Activated CD4-positive, alpha-beta T cell treated with anti-CD3 and anti-CD28 coated beads for 36 hours (primary cell): ENCODE measurements at regions not wholly inside any gene's neighbourhood (a gene's known extent, or its start where the extent isn't known, plus 50 kb on each side); places are given as distances from the start of the nearest gene placed in this dataset.

Source experiments
- ATAC-seq: fragments of 200-7000 bp; cut with Tn5 transposase; one replicate; pipeline ENCODE4 v1.10.0; 2021; ENCODE audit warnings: mild to moderate bottlenecking, moderate library complexity
- CTCF ChIA-PET: fragments of 350-600 bp; sonication (Branson Sonifier 250); formaldehyde crosslinking; loops from one replicate; lab custom pipeline; 2021; ENCODE audit warnings: antibody characterized with exemption; lab: Charles Lee
- POLR2A ChIA-PET: fragments of 350-600 bp; sonication (Branson Sonifier 250); formaldehyde crosslinking; loops from one replicate; lab custom pipeline; 2021; ENCODE audit warnings: antibody characterized with exemption, inconsistent platforms; lab: Charles Lee
- DNase-seq: peaks from one replicate; pipeline ENCODE4 v3.0.0-alpha.2; 2020
- H3K27ac Mint-ChIP-seq: one replicate; pipeline ENCODE4 v1.8.0; 2021; ENCODE audit warnings: mixed read lengths
- H3K27me3 Mint-ChIP-seq: one replicate; pipeline ENCODE4 v1.8.0; 2021; ENCODE audit warnings: mixed read lengths
- H3K36me3 Mint-ChIP-seq: one replicate; pipeline ENCODE4 v1.8.0; 2021; ENCODE audit warnings: low read depth, mixed read lengths
- H3K4me1 Mint-ChIP-seq: one replicate; pipeline ENCODE4 v1.8.0; 2021; ENCODE audit warnings: mixed read lengths
- H3K4me3 Mint-ChIP-seq: one replicate; pipeline ENCODE4 v1.8.0; 2021; ENCODE audit warnings: mild to moderate bottlenecking, moderate library complexity, mixed read lengths
- H3K9me3 Mint-ChIP-seq: one replicate; pipeline ENCODE4 v1.8.0; 2021; ENCODE audit warnings: low read depth, mixed read lengths
- intact Hi-C, 2 experiments: fragments of 100-400 bp; cut with DNase I in 1 of 2; cut with micrococcal nuclease in 1 of 2; formaldehyde crosslinking; loops; one replicate each; pipeline versions ENCODE4 v1.14.2 to v1.15.1; 2022 to 2024; cut with DNase I, micrococcal nuclease

DNA sequence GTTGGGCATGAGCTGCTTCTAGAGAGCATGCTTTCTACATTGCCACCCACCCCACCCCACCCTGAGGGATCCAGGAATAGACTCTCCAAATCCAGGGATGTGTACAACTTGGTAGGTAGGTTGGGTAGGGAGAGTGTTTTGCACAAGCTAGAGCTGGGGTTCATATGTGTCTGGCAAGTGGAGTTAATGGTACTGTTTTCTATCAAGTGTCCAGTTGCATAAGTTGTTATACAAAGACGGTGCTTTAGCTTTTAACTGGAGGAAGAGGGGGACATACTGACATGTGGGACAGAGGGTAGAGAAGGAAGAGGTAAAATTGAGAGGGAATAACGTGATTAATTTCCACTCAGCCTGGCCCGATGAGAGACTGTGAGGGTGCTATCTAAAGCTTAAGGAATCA lies 51.0 kb upstream of the TNC start:
- no peak for ATAC-seq
- ChIA-PET CTCF (interaction anchor here (0.6 to 0.9 kb wide), 3 partner anchors 13 to 457 kb away, joined by 3 to 6 read pairs (median 3); no protein-coding TSS in a partner anchor), POLR2A (no interaction called here)
- no peak overlapping the region for H3K27ac Mint-ChIP-seq
- no peaks in the 10 kb centered on the region for H3K36me3 Mint-ChIP-seq
- no peak overlapping the region for H3K4me3 Mint-ChIP-seq
- DNase-seq: no peak
- intact Hi-C loops: no loop called here
- H3K4me1 Mint-ChIP-seq: no peaks in the 10 kb centered on the region
- no peaks in the 10 kb centered on the region for H3K9me3 Mint-ChIP-seq
- H3K27me3 Mint-ChIP-seq: peaks cover 12% of the 10 kb centered on the region

DNA sequence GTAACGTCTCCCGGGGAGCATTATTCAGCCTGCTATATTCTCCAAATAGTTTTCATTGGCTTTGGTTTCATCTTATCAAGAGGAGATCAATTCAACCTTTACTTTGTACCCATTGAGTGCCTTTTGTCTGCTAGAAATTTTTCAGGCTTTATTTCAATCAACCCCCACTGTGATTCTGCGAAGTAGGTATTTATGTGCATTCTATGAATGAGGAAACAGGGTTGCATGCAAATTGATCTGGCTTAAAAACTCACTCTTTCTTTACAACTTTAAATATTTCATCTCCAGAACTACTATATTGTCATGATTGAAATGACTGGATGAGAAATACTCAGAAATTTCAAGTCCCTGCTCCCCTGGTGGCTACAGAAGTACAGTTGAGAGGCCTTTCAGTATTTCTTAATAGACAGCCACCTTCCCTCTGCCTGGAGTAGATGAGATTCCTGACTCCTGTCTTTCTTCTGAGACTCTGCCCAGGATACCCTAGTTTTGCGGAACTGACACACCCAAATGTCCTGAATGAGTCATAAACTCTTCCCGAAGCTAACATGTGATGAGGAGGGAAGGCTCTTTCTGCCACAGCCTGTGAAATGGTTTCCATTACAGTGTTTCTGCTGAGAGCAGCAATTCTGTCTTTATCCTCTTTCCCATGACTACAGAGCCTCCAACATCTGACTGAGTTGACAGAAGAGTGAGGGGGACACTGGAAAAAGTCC lies 52.6 kb upstream of the TNC start:
- H3K27ac Mint-ChIP-seq: no peak overlapping the region
- DNase-seq (no peak), ATAC-seq (no peak)
- ChIA-PET POLR2A (no interaction called here), CTCF (no interaction called here)
- H3K36me3 Mint-ChIP-seq: no peaks in the 10 kb centered on the region
- intact Hi-C loops: no loop called here
- no peaks in the 10 kb centered on the region for H3K9me3 Mint-ChIP-seq
- no peaks in the 10 kb centered on the region for H3K4me1 Mint-ChIP-seq
- H3K27me3 Mint-ChIP-seq: peaks cover 12% of the 10 kb centered on the region
- no peak overlapping the region for H3K4me3 Mint-ChIP-seq

DNA sequence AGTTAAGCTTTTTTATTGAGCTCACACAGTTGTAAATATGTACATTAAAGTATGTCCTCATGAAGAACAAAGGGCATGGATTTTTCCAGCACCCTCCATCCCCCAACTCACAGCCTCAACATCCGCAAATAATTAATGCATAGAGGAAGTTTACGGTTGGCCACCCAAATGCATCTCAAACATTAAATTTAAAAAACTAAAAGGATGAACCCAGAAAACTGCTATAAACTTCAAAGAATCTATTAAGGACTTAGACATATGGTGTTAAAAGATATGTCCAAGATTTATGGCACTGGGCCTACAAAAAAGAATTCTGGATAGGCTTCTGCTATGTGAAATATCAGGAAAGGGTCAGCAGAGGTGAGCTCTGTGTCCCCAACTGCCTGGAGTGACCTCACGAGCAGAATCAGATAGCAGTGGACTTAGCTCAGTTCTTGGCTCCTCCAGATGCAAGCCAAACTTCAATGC lies 54.0 kb upstream of the TNC start:
- no peak overlapping the region for H3K4me3 Mint-ChIP-seq
- no peaks in the 10 kb centered on the region for H3K36me3 Mint-ChIP-seq
- ATAC-seq: no peak
- no peaks in the 10 kb centered on the region for H3K9me3 Mint-ChIP-seq
- H3K4me1 Mint-ChIP-seq: no peaks in the 10 kb centered on the region
- no peak for DNase-seq
- CTCF ChIA-PET: no interaction called here
- H3K27me3 Mint-ChIP-seq: peaks cover 12% of the 10 kb centered on the region
- POLR2A ChIA-PET: no interaction called here
- intact Hi-C loops: no loop called here
- no peak overlapping the region for H3K27ac Mint-ChIP-seq

DNA sequence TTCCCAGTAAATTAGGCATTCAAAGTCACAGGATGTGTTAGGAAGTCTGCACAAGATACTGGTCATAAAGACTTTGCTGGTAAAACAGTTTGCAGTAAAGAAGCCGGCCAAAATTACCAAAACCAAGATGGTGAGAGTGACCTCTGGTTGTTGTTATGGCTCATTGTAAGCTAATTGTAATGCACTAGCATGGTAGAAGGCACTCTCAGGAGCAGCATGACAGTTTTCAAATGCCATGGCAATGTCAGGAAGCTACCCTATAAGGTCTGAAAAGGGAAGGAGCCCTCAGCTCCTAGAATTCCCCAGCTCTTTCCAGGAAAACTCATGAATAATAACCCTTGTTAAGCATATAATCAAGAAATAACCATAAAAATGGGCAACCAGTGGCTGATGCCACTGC lies 64.3 kb upstream of the TNC start:
- Mint-ChIP-seq H3K36me3 (no peaks in the 10 kb centered on the region), H3K4me1 (no peaks in the 10 kb centered on the region), H3K4me3 (no peak overlapping the region), H3K27ac (no peak overlapping the region), H3K27me3 (peaks cover 9% of the 10 kb centered on the region), H3K9me3 (no peaks in the 10 kb centered on the region)
- ATAC-seq (no peak), DNase-seq (no peak)
- ChIA-PET POLR2A (no interaction called here), CTCF (interaction anchor here (0.6 to 1.1 kb wide), 2 partner anchors 13 to 272 kb away, joined by 3 read pairs; no protein-coding TSS in a partner anchor)
- intact Hi-C loops: no loop called here

DNA sequence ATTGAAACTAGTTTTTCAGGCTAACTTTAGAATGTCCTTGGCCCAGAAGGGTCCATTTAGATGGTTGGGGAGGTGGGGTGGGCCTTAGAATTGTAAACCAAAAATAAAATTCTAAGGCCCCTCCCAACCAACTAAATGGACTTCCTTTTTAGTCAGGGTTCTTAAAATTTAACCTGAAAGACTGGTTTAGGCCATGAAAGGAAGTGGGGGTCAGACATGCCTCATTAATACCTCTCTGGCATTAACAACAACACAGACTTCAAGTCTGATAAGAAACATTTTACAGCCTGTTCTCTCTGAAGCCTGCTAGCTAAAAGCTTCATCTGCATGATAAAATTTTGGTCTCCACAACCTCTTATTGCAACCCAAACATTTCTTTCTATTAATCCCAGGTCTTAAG lies 65.5 kb upstream of the TNC start:
- Mint-ChIP-seq H3K9me3 (no peaks in the 10 kb centered on the region), H3K4me1 (no peaks in the 10 kb centered on the region)
- intact Hi-C loops: no loop called here

DNA sequence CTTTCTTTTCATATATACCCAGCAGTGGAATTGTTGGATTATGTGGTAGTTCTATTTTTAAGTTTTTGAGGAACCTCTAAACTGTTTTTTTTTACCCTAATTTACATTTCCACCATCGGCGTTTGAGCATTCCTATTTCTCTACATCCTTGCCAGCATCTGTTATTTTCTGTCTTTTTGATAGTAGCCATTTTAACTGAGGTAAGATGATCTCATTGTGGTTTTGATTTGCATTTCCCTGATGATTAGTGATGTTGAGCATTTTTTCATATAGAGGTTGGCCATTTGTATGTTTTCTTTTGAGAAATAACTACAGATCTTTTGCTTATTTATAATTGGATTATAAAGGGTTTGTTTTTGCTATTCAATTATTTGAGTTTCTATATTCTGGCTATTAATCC lies 71.7 kb upstream of the TNC start:
- ChIA-PET POLR2A (no interaction called here), CTCF (no interaction called here)
- H3K4me1 Mint-ChIP-seq: no peaks in the 10 kb centered on the region
- no peak for DNase-seq
- intact Hi-C loops: no loop called here
- no peaks in the 10 kb centered on the region for H3K9me3 Mint-ChIP-seq
- no peaks in the 10 kb centered on the region for H3K36me3 Mint-ChIP-seq
- no peak overlapping the region for H3K4me3 Mint-ChIP-seq
- ATAC-seq: no peak
- H3K27me3 Mint-ChIP-seq: peaks cover 24% of the 10 kb centered on the region
- H3K27ac Mint-ChIP-seq: no peak overlapping the region

More for the DNA sequence above, 65.5 kb upstream of the TNC start:
- ATAC-seq: no peak
- CTCF ChIA-PET: no interaction called here
- DNase-seq: no peak
- Mint-ChIP-seq H3K36me3 (no peaks in the 10 kb centered on the region), H3K4me3 (no peak overlapping the region), H3K27me3 (peaks cover 10% of the 10 kb centered on the region), H3K27ac (no peak overlapping the region)
- POLR2A ChIA-PET: no interaction called here

DNA sequence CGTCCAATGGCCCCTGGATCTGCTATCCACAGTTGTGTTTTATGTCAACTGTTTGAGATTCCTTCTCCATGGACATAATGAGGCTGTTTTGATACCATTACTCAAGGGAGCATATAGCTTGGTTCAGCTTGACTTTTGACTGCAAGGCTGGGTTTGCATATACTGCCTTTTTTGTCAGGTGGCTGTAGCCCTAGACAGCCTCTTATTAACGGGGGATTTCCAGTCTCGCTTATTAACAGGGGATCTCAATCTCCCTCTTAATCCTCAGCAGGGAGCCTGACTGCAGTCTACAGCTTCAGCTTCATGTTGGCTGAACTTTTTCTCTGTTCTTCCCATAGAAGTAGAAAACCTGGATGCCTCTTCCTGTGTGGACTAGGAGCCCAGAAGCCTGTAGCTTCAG lies 73.7 kb upstream of the TNC start:
- DNase-seq: no peak
- Mint-ChIP-seq H3K36me3 (no peaks in the 10 kb centered on the region), H3K4me3 (no peak overlapping the region), H3K9me3 (no peaks in the 10 kb centered on the region), H3K27ac (no peak overlapping the region), H3K27me3 (peaks cover 25% of the 10 kb centered on the region), H3K4me1 (no peaks in the 10 kb centered on the region)
- intact Hi-C loops: no loop called here
- ATAC-seq: no peak
- POLR2A ChIA-PET: no interaction called here
- CTCF ChIA-PET: no interaction called here

DNA sequence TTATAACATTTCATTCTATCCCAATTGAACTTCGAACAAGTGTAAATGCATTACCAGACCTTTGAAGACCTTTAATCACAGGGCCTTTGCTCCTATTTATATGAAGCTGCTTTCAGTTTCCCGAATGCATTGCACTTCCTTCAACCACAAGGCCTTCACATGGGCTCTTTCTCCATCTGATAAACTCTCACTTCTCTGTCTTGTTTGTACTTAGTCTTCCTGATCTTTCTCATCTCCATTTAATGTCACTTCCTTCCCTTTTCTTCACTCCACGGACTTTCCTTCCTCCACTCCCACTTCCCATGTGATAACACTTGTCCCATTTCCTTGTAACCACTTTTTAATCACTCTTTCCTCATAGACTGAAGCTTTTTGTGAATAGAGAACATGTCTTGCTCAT lies 74.3 kb upstream of the TNC start:
- ChIA-PET POLR2A (no interaction called here), CTCF (no interaction called here)
- no peaks in the 10 kb centered on the region for H3K9me3 Mint-ChIP-seq
- DNase-seq: no peak
- intact Hi-C loops: no loop called here
- H3K27me3 Mint-ChIP-seq: peaks cover 29% of the 10 kb centered on the region
- no peak overlapping the region for H3K4me3 Mint-ChIP-seq
- H3K4me1 Mint-ChIP-seq: no peaks in the 10 kb centered on the region
- no peaks in the 10 kb centered on the region for H3K36me3 Mint-ChIP-seq
- no peak overlapping the region for H3K27ac Mint-ChIP-seq
- no peak for ATAC-seq

DNA sequence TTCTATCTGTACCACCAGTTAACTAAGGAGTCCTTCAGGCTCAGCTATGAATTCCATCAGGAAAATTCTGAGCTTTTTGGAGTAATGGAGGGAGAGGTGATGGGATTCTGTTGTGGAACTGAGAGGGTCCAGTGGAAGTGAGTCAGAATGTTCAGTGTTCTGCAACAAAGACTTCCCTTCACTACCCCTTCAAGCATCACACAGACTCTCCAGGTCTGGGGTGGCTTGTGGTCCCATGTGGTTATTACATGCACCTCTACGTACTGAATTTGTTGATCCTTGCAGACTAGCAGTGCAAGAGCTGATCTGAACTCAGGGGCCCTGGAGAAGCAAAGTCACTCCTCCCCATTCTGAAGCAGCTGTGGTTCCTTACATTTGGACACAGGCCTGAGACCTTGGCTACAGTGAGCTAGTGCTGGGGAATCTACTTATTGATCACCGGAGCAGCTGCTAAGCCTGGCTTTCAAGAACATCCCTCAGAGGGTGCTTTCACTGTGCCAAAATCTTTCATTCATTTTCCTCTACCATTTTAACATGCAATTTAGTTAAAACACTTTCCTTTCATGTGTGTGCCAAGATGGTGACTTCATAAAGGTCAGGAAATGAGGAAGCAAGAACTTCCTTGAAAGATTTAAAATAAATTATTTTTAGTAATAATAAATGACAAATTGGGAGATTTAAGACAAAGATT lies 75.0 kb upstream of the TNC start:
- intact Hi-C loops: no loop called here
- no peak for DNase-seq
- no peak overlapping the region for H3K27ac Mint-ChIP-seq
- H3K9me3 Mint-ChIP-seq: no peaks in the 10 kb centered on the region
- no peaks in the 10 kb centered on the region for H3K36me3 Mint-ChIP-seq
- no peak overlapping the region for H3K4me3 Mint-ChIP-seq
- peaks cover 29% of the 10 kb centered on the region for H3K27me3 Mint-ChIP-seq
- CTCF ChIA-PET: interaction anchor here (1.0 kb wide), 1 partner anchor 13 kb away, joined by 3 read pairs; no protein-coding TSS in a partner anchor
- POLR2A ChIA-PET: no interaction called here
- ATAC-seq: no peak
- no peaks in the 10 kb centered on the region for H3K4me1 Mint-ChIP-seq

DNA sequence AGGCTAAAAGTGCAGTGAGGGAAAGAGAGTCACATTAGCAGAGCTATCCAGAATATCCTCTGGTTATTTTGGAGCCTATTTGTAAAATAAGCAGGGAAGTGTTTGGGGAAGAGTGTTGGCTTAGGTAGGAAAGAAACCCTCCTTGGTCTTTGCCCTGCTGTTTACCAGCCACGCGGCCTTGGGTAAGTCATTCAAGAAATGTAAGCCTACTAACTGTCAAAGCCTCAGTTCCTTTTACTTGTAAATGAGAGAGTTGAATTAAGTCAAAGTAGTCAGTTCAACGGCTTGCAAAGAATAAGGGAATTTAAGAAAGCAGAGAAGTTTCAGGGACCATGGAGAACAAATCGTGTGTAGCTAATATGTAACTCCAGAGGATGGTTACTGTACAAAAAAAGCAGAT lies 75.8 kb upstream of the TNC start:
- ATAC-seq (no peak), DNase-seq (no peak)
- Mint-ChIP-seq H3K9me3 (no peaks in the 10 kb centered on the region), H3K36me3 (no peaks in the 10 kb centered on the region), H3K4me1 (no peaks in the 10 kb centered on the region), H3K27me3 (peaks cover 27% of the 10 kb centered on the region), H3K4me3 (no peak overlapping the region), H3K27ac (no peak overlapping the region)
- ChIA-PET POLR2A (no interaction called here), CTCF (interaction anchor here (1.0 kb wide), 1 partner anchor 12 kb away, joined by 3 read pairs; no protein-coding TSS in a partner anchor)
- intact Hi-C loops: no loop called here

DNA sequence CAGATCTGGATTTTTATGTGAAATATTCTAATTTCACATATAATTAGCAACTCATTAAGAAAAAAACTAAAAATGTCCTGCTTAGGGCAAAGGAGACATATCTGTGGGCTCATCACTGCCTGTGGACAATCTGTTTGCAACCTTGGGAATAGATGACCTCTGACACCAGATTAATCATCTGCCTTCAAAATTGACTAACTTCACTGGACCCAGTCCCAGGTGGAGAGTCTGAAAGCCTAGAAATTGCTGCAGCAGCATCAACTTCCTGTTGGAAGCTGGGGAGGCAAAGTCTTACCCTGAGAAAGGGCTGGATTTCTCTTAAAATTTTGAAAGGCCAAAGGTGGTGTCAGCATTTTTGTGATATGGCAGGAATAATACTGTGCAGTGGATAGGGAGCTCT lies 76.3 kb upstream of the TNC start:
- DNase-seq (no peak), ATAC-seq (no peak)
- intact Hi-C loops: no loop called here
- no peaks in the 10 kb centered on the region for H3K4me1 Mint-ChIP-seq
- no peak overlapping the region for H3K27ac Mint-ChIP-seq
- ChIA-PET CTCF (interaction anchor here (1.0 kb wide), 1 partner anchor 11 kb away, joined by 3 read pairs; no protein-coding TSS in a partner anchor), POLR2A (no interaction called here)
- H3K36me3 Mint-ChIP-seq: no peaks in the 10 kb centered on the region
- H3K9me3 Mint-ChIP-seq: no peaks in the 10 kb centered on the region
- no peak overlapping the region for H3K4me3 Mint-ChIP-seq
- H3K27me3 Mint-ChIP-seq: peaks cover 29% of the 10 kb centered on the region

DNA sequence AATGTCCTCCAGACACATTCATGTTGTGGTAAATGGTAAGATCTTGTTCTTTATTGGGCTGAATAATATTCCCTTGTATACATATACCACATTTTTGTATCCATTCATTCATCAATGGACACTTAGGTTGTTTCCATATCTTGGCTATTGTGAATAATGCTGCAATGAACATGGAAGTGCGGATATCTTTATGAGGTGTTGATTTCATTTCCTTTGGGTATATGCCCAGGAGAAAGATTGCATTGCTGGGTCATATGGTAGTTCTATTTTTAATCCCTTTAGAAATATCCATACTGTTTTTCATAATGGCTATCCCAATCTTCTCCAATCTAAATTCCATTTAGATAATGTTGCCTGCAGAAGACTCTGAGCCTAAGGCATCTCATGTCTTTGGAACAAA lies 78.0 kb upstream of the TNC start:
- POLR2A ChIA-PET: no interaction called here
- no peak for ATAC-seq
- no peak overlapping the region for H3K4me3 Mint-ChIP-seq
- no peak overlapping the region for H3K27ac Mint-ChIP-seq
- no peaks in the 10 kb centered on the region for H3K36me3 Mint-ChIP-seq
- DNase-seq: no peak
- CTCF ChIA-PET: no interaction called here
- intact Hi-C loops: no loop called here
- peaks cover 34% of the 10 kb centered on the region for H3K27me3 Mint-ChIP-seq
- no peaks in the 10 kb centered on the region for H3K4me1 Mint-ChIP-seq
- no peaks in the 10 kb centered on the region for H3K9me3 Mint-ChIP-seq
